GM18498 (cell line): ENCODE measurements at regions not wholly inside any gene's neighbourhood (a gene's known extent, or its start where the extent isn't known, plus 50 kb on each side); places are given as distances from the start of the nearest gene placed in this dataset.

Experiments
- ATAC-seq: cut with Tn5 transposase; IDR thresholded peaks from one replicate; pipeline ENCODE4 v1.9.1; 2021; ENCODE audit warnings: mild to moderate bottlenecking, moderate library complexity; ENCODE audit not compliant: unreplicated experiment

DNA sequence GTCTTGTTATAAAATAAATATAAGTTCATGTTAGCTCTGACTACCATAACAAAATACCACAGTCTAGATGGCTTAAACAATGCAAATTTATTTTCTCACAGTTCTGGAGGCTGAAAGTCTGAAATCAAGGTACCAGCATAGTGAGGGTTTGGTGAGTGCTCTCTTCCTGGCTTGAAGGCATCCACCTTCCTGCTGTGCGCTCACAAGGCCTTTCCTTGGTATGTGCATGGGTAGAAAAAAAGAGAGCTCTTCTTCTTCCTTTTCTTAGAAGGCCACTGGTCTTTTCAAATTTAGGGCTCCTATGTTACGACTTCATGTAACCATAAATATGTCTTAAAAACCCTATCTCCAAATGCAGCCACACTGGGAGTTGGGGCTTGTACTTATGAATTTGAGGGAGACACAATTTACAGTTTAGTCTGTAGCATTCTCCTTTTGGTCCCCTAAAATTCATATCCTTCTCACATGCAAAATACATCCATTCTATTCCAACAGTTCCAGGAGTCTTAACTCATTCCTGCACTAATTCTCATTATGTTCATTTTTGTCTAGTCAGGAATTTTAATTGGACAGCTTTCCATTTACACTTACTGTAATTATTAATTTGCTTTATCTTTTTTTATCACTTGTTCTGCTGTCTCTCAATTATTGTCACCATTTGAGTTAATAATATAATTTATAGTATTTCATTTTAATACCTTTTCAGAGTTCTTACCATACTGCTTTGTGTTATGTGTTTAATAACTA, 381.9 kb upstream of the EPHA7 start:
- no peak for ATAC-seq

DNA sequence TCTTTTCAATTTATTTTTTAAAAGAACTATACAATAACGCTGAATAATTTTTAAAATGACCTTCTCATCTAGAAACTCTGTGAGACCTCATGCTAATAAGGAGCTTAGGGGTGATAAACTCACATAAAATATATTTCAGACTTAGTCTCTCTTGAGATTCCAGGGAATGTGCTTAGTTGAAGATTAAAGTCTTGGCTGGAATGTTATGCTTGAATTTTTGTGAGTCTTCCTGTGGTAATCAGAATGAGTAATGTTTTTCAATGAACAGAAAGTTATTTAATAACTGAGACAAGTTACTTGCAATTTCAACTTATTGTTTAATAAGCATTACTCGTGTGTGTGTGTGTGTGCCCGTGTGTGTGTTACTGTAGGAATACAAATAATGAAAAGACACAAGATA, 379.9 kb upstream of the EPHA7 start:
- no peak for ATAC-seq

GRCh38 chr6:93794166-93794565, 374.8 kb upstream of the EPHA7 start:
- ATAC-seq, result no peak

DNA sequence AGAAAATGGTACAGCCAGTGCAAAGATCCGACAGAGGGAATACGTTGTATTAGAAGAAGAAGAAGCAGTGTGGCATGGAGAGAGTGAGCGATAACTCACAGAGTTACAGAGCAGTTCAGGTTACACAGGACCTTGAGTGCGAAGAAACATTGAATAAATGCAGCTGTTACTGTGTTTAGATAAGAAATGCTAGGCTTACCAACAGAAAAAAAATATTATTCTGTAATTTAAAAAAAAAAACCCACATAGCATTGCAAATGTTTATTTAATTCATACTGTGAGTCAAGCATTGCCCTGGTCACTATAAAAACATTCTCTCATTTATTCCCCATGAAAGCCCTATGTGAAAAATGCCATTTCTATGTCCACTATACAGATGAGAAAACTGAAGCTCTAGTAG, 373.4 kb upstream of the EPHA7 start:
- ATAC-seq, result no peak

DNA sequence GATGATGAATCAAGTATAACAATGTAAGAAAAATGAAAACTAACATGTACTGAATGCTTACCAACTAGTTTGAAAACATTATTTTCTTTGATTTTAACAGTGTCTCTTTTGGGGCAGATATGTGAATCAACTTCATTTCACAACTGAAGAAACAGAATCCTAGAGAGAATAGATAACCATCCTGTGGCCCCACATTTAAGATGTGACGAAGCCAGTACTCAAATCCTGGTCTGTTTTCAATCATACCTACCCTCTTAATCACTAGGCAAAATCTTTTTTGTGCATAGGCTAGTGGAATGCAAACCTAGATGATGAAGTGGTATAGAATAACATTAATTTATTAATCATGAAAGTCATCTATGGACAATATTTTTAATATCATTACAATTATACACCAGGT, 371.6 kb upstream of the EPHA7 start:
- ATAC-seq, result no peak

DNA sequence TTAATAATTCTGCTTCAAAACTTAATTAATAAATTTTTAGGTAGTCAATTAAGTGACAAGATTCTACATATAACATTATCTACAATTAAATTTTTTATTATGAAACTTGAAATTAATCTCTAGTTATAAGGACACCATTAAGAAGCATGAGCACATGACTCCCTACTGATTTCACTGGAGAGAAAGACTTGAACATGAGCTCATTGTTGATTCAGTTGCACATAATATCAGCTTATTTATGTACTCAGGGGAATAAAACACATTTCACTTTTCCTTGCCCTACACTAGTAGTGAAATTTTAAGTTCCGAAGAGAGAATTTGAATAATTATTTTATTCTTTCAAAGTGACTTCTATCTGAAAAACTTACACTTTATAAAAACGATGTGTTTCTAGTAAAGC, 370.2 kb upstream of the EPHA7 start:
- ATAC-seq, result no peak

DNA sequence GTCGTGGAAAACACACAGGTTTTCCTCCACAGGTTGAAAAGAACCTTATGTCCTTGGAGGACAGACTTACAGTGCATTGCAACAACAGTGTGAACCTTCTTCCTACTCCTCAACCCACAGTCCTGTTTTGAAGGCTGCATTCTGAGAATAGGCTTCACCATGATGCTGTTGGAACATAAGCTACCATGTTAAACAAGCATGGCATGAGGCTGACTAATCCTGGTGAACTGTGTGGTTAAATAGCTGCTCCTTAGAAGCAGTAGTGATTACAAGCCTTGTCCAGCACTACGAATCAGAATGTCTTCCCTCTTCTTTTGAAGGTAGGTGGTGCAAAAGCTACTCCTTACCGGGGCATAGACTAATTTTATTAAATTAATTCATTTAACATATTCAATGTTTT, 368.5 kb upstream of the EPHA7 start:
- no peak for ATAC-seq

DNA sequence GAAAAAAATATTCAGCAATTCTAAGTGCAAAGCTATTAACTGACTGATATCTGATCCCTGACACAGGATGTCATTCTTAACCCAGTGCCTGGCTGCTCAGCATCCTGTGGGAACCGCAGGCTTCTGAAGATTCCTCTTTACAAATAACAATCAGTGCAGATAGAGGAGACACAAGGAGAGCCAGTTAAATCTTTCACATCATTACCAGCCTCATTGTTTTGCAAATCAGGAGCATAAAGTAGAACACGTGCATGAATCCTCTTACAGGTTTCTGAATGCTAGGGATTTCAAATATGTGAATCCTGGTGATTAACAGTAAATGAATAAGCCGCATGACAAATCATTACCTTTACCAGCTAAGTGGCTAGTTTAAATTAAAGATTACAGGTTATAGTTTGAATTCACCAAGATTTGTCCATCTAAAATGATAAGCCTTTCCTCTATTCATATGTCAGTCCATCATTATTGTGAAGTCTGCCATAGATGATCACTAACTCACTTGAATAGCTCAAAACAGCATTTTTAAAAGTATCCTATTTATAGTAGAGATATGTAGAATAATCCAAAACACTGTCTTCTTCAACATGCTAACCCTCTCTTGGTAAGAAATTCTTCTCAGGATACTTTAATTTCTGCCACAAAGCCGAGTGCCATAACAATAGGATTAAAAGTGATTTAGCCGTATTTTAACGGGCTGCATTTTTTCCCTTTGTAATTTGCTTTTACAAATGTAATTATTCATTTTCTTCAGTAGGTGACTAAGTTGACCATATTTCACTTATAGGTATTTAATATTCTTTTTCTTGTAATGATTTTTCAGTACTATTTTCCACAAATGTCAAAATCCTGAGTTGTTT, 367.3 kb upstream of the EPHA7 start:
- no peak for ATAC-seq

DNA sequence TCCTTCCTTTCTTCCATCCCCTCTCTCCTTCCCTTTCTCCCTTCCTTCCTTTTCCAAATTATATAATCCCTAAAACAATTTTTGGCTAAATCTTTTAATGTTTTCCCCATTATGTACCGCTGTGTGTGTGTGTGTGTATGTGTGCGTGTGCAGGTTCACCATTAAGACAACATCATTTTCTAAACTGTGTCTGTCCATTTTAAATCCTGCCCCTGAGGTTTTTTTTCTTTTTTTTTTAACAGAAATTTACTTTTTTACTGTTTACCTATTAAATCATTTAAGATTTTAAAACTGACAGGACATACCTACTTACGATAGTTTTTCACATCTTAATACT, 366.3 kb upstream of the EPHA7 start:
- ATAC-seq, result no peak

GRCh38 chr6:93784794-93785693, 365.7 kb upstream of the EPHA7 start:
- no peak for ATAC-seq

- ATAC-seq, result no peak
Measured at GRCh38 chr6:93779086-93779841, 359.9 kb upstream of the EPHA7 start.

DNA sequence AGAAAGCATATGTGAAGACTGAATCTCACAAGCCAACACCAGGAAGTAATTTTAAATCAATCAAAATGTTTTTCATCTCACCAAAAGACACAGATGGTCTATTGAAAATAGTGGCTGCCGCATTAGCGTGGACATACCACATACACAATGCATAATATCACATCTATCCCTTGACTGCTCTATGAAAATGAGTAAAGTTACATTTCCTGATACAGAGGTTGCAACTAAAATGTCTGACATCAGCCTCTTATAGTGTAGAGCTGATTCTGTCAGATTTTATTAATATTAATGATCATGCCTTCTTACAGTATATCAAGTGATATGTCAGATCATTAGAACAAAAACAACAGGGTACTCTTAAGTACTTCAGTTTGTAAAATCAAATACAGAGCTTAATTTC, 339.8 kb upstream of the EPHA7 start:
- ATAC-seq, result no peak

GRCh38 chr6:93751969-93752368, 332.6 kb upstream of the EPHA7 start:
- ATAC-seq, result no peak

- ATAC-seq, result no peak
Measured at GRCh38 chr6:93749930-93750329, 330.6 kb upstream of the EPHA7 start.

DNA sequence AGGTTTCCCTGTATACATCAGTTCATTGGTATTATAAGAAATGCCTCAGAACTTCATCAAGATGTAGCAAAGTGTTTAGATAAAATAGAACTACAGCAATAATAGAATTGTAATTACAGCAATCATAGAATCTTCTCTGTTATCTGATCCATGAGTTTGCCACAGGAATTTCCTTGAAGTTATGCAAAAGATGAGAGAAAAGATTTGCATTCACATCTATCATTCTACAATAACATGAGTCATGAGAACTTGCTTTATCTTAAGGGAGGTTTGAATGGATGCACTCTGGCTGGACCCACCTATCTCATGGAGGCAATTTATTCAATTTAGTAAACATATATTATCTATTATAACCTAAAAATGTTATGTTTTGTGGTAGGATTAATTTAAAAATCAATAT, 329.8 kb upstream of the EPHA7 start:
- ATAC-seq, result no peak

GRCh38 chr6:93746892-93747291, 327.5 kb upstream of the EPHA7 start:
- ATAC-seq, result no peak

GRCh38 chr6:93745306-93745705, 325.9 kb upstream of the EPHA7 start:
- no peak for ATAC-seq

DNA sequence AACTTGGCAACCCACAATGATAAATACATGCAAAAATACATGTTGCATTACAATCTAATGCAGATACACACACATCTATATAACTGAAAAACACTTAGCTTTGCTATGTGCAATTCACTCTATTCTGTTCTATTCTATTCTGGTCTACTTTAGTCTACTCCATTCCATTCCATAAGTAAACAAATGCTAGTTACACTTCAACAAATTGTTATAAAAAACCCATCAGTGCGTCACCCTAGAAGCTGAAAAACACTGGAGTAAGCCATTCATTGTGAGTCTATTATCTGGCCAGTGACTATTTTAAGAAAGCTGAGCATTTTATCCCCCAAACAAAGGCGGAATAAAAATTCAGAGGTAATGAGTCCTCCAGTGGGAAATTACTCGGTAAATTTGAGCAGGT, 315.7 kb upstream of the EPHA7 start:
- no peak for ATAC-seq

DNA sequence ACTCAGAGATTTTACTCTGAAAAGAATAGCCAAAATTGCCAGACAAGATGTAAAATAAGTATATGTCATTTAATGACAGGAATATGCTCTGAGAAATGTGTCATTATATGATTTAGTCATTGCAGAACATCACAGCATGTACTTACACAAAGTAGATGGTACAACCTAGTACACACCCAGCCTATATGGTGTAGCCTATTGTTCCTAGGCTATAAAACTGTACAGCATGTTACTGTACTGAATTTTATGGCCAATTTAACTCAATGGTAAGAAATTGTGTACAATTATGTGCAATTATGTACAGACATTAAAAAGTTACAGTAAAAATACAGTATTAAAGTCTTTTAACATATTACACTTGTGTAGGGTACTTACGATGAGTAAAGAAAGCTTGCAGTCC, 311.9 kb upstream of the EPHA7 start:
- ATAC-seq, result no peak

- ATAC-seq, result no peak
Measured at GRCh38 chr6:93728150-93728549, 308.8 kb upstream of the EPHA7 start.

DNA sequence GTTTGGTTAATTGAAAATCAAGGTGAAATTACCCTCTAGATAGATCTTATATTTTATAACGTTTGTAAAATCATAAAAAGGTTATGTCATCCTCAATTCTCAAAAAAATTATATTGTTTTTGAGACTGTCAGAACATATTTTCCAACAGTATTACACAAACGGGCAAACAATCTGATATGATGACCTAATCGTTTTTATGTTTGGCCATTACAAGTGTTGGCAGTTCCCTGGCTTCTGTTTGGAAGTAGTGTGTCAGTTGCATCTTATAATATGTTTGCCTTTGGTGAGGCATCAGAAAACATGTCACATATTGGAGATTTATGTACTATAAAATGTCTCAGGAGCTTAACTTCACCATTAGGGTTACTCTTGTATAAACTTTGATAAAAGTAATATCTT, 308.1 kb upstream of the EPHA7 start:
- no peak for ATAC-seq
